A549 (cell line): ENCODE measurements at regions not wholly inside any gene's neighbourhood (a gene's known extent, or its start where the extent isn't known, plus 50 kb on each side); places are given as distances from the start of the nearest gene placed in this dataset.

ENCODE experiments used
- ATAC-seq, 2 experiments: fragments of 200-7000 bp in 1 of 2; fragments of >200 bp in 1 of 2; cut with Nextera tagmentation in 1 of 2; cut with Tn5 transposase in 1 of 2; 3 replicates each; pipeline versions ENCODE4 v1.8.0 to v1.9.1; 2018 to 2020; ENCODE audit warnings: mild to moderate bottlenecking in 1 of 2, moderate library complexity in 1 of 2
- CTCF ChIA-PET: fragments of 300-600 bp; sonication (Branson Sonifier 250); formaldehyde crosslinking; extraction: SDS; loops from one replicate; lab custom pipeline; 2021; ENCODE audit warnings: antibody characterized with exemption, inconsistent platforms; lab: Yijun Ruan, JAX
- POLR2A ChIA-PET: fragments of 350-600 bp; formaldehyde crosslinking; extraction: SDS; loops from one replicate; lab custom pipeline; 2021; ENCODE audit warnings: antibody characterized with exemption, inconsistent platforms; lab: Yijun Ruan, JAX
- DNase-seq, 2 experiments: peaks; one replicate each; pipeline versions ENCODE4 v3.0.0 to v3.0.0-alpha.2; 2011 to 2016; ENCODE audit warnings: low read depth in 1 of 2, low spot score in 1 of 2
- FAIRE-seq: peaks from 2 replicates; lab custom pipeline; 2011; peaks lifted over from hg19 to GRCh38; lab: Jason Lieb, UNC
- H3K27ac ChIP-seq, 2 experiments: fragments of >200 bp; sonication (Bioruptor Twin); formaldehyde crosslinking; 3 replicates each; pipeline ENCODE4 v1.5.1; 2016 to 2017
- H3K4me1 ChIP-seq: fragments of >200 bp; sonication (Bioruptor Twin); formaldehyde crosslinking; 3 replicates; pipeline ENCODE4 v1.6.1; 2016
- H3K4me2 ChIP-seq: fragments of >200 bp; sonication (Bioruptor Twin); formaldehyde crosslinking; 3 replicates; pipeline ENCODE4 v1.6.1; 2016
- H3K4me3 ChIP-seq: fragments of >200 bp; sonication (Bioruptor Twin); formaldehyde crosslinking; 3 replicates; pipeline ENCODE4 v1.5.1; 2016
- H3K9me3 ChIP-seq: fragments of >200 bp; sonication (Bioruptor Twin); formaldehyde crosslinking; 3 replicates; pipeline ENCODE4 v1.6.1; 2016
- CBX8 ChIP-seq: fragments of 200-600 bp; sonication (generic); IDR thresholded peaks from 2 replicates; pipeline ENCODE4 v1.6.1; 2016
- CEBPB ChIP-seq, 2 experiments: fragments of >200 bp in 1 of 2; sonication (Bioruptor Twin) in 1 of 2; formaldehyde crosslinking in 1 of 2; IDR thresholded peaks; 2 replicates each; pipeline ENCODE4 v1.6.1; 2012 to 2016
- CHD2 ChIP-seq: fragments of 150-350 bp; IDR thresholded peaks from 2 replicates; pipeline ENCODE4 v1.6.1; 2014; ENCODE audit warnings: low read length; ENCODE audit not compliant: partially characterized antibody
- CTCF ChIP-seq: fragments of >200 bp; sonication (Bioruptor Twin); formaldehyde crosslinking; IDR thresholded peaks from 3 replicates; pipeline ENCODE4 v1.5.1; 2016
- EHMT2 ChIP-seq: fragments of 200-600 bp; sonication (generic); IDR thresholded peaks from 2 replicates; pipeline ENCODE4 v1.6.1; 2016; ENCODE audit warnings: antibody characterized with exemption, low read depth, mild to moderate bottlenecking, moderate library complexity
- FOSL2 ChIP-seq, 2 experiments: fragments of 450-650 bp in 1 of 2; fragments of >200 bp in 1 of 2; sonication (Bioruptor Twin) in 1 of 2; formaldehyde crosslinking; IDR thresholded peaks; 2 replicates each; pipeline versions ENCODE4 v1.5.0 to v1.6.1; 2016 to 2020; ENCODE audit warnings: mild to moderate bottlenecking in 1 of 2, moderate library complexity in 1 of 2
- HDAC2 ChIP-seq: fragments of 200-600 bp; sonication (generic); IDR thresholded peaks from 2 replicates; pipeline ENCODE4 v1.6.1; 2016
- HEYL ChIP-seq: fragments of 250-450 bp; sonication (Bioruptor Pico); IDR thresholded peaks from 2 replicates; pipeline ENCODE4 v1.8.0; 2021; ENCODE audit warnings: mild to moderate bottlenecking, moderate library complexity
- KDM1A ChIP-seq: fragments of 200-600 bp; sonication (generic); IDR thresholded peaks from 2 replicates; pipeline ENCODE4 v1.6.1; 2016; ENCODE audit warnings: low read depth, mild to moderate bottlenecking
- KDM5A ChIP-seq: fragments of 200-600 bp; sonication (generic); IDR thresholded peaks from 2 replicates; pipeline ENCODE4 v1.6.1; 2016; ENCODE audit warnings: antibody characterized with exemption, mild to moderate bottlenecking
- MAFK ChIP-seq: fragments of 450-650 bp; IDR thresholded peaks from 2 replicates; pipeline ENCODE4 v1.6.1; 2014; ENCODE audit not compliant: partially characterized antibody
- MAX ChIP-seq: IDR thresholded peaks from 2 replicates; pipeline ENCODE4 v1.6.1; 2012
- MYC ChIP-seq: IDR thresholded peaks from 2 replicates; pipeline ENCODE4 v1.6.1; 2012; ENCODE audit warnings: mild to moderate bottlenecking, inconsistent platforms, low read length, improper control_type of control experiment, borderline replicate concordance
- NFE2L2 ChIP-seq: fragments of 150-350 bp; conservative IDR thresholded peaks from 2 replicates; pipeline ENCODE4 v1.6.1; 2014; ENCODE audit warnings: low read length
- POLR2A ChIP-seq: IDR thresholded peaks from 2 replicates; pipeline ENCODE4 v1.6.1; 2012; ENCODE audit warnings: mild to moderate bottlenecking, low read length
- POLR2AphosphoS2 ChIP-seq: conservative IDR thresholded peaks from 2 replicates; pipeline ENCODE4 v1.6.1; 2012; ENCODE audit warnings: low read length, improper control_type of control experiment, inconsistent platforms
- RAD21 ChIP-seq, 2 experiments: fragments of >200 bp in 1 of 2; sonication (Bioruptor Twin) in 1 of 2; formaldehyde crosslinking in 1 of 2; IDR thresholded peaks in 1 of 2; conservative IDR thresholded peaks in 1 of 2; 2 replicates in 1 of 2; 3 replicates in 1 of 2; pipeline ENCODE4 v1.6.1; 2012 to 2018; ENCODE audit warnings: inconsistent platforms in 1 of 2
- RCOR1 ChIP-seq: fragments of 150-350 bp; IDR thresholded peaks from 2 replicates; pipeline ENCODE4 v1.6.1; 2014; ENCODE audit warnings: antibody characterized with exemption, low read length, low read depth
- RFX5 ChIP-seq: fragments of 450-650 bp; IDR thresholded peaks from 2 replicates; pipeline ENCODE4 v1.7.1; 2014; ENCODE audit warnings: antibody characterized with exemption, mild to moderate bottlenecking, moderate library complexity
- RNF2 ChIP-seq: fragments of 200-600 bp; sonication (generic); IDR thresholded peaks from 2 replicates; pipeline ENCODE4 v1.6.1; 2016; ENCODE audit warnings: low read depth, mild to moderate bottlenecking, antibody characterized with exemption, moderate library complexity, borderline replicate concordance
- SMC3 ChIP-seq: fragments of >200 bp; sonication (Bioruptor Twin); formaldehyde crosslinking; IDR thresholded peaks from 3 replicates; pipeline ENCODE4 v1.6.1; 2018; ENCODE audit warnings: inconsistent platforms
- TFCP2L1 ChIP-seq: fragments of 250-450 bp; sonication (Bioruptor Pico); IDR thresholded peaks from 2 replicates; pipeline ENCODE4 v1.5.0; 2021; ENCODE audit warnings: mild to moderate bottlenecking
- USF2 ChIP-seq: fragments of 450-650 bp; IDR thresholded peaks from 2 replicates; pipeline ENCODE4 v1.6.1; 2014; ENCODE audit warnings: antibody characterized with exemption
- ZC3H11A ChIP-seq: fragments of 450-650 bp; IDR thresholded peaks from 2 replicates; pipeline ENCODE4 v1.6.1; 2014; ENCODE audit warnings: antibody characterized with exemption, mild to moderate bottlenecking
- ZNF302 ChIP-seq: fragments of 250-450 bp; sonication (Bioruptor Pico); IDR thresholded peaks from 2 replicates; pipeline ENCODE4 v1.9.0; 2021; ENCODE audit warnings: inconsistent platforms, mild to moderate bottlenecking, moderate library complexity
- ZSCAN20 ChIP-seq: fragments of 250-450 bp; sonication (Bioruptor Pico); IDR thresholded peaks from 2 replicates; pipeline ENCODE4 v1.8.0; 2022; ENCODE audit warnings: mild to moderate bottlenecking, moderate library complexity
- WGBS: methylation state at CpG from one replicate; pipeline ENCODE4 v1.1.6; 2017; ENCODE audit errors: missing lambda C conversion rate; 5-methylcytosine and 5-hydroxymethylcytosine counted together
- TF ChIP-seq, protein P1 (sequence below): fragments of 250-450 bp; sonication (Bioruptor Pico); IDR thresholded peaks from 2 replicates; pipeline ENCODE4 v1.5.0; 2021; ENCODE audit warnings: mild to moderate bottlenecking, moderate library complexity, borderline replicate concordance
- TF ChIP-seq, protein P2 (sequence below): fragments of >200 bp; sonication (Bioruptor Twin); formaldehyde crosslinking; IDR thresholded peaks from 3 replicates; pipeline ENCODE4 v1.6.1; 2016

DNA sequence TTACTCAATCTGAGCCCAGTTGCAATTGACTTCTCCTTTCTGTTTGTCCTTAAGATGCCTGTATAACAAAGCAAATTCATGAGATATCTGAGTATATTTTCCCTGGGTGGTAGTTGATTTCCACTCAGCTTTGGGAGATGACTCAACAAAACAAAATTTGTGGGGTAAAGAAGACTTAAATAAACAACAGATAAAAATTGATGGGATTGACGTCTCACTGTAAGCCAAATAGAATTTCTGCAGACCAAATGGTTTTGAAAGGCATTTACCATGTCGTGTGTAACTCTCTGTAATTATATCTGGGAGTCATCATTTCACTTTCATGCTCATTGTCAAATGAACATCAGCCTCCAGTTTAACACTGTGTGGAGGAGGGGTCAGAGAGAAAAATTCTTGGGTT is 255.4 kb upstream of the MYO3A start (continued):
- no peak for TF ChIP-seq USF2
- no peak for TF ChIP-seq FOSL2 (IDR thresholded peaks at IDR 0.05)
- no peak for TF ChIP-seq FOSL2 (CRISPR knock-in tag; IDR thresholded peaks at IDR 0.05)
- TF ChIP-seq RAD21 (conservative IDR thresholded peaks at IDR 0.05 in 1 of 2, IDR thresholded peaks at IDR 0.05 in 1 of 2) = no peak
- TF ChIP-seq, all 56 proteins: peak for 0

DNA sequence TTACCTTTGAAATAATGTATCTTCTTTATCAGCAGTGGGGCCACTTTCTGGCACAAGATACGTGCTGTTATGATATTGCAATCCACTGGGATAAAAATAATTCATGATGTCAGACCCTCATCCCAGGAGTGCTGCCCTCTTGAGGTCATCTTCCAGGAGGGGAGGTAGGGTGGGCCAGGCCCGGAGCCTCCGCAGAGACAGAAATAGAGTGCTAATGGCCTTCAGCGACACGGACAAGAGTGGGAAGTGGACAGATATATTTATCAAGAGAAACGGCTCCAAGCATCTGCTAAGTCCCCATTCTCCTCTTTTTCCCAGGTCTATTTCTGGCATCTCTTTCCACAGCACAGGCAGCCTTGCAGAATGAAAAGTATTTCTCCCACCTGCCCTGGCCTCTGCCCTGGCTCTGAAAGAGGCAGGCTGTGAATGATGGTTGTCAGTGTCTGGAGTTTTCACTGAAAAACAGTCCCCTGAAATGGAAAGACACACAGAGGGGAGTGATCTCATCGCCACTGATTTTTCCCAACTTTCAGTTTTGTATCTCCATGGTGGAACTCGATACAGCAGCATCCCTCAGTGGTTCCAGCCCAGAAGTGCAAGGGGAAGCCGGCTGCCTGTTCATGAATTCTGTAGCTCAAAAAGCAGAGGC is 251.7 kb upstream of the MYO3A start:
- 23% methylated on average over 9 of the region's 9 CpGs for WGBS
- TF ChIP-seq KDM1A (no peak), RNF2 (no peak), SMC3 (peak; percentile 32; the same call in 1 of the 3 replicates), ZC3H11A (no peak), POLR2AphosphoS2 (no peak), CTCF (peak; percentile 34), RAD21 (conservative IDR thresholded peaks at IDR 0.05 in 1 of 2, IDR thresholded peaks at IDR 0.05 in 1 of 2) (peak; percentile 64 to 66), MAFK (no peak), RCOR1 (no peak), KDM5A (no peak), MAX (no peak), CEBPB (IDR thresholded peaks at IDR 0.05) (0 out of 4 replicates have a peak, but pooled peaks of 1 of the 2 experiments have one; percentile 7), CHD2 (no peak), NFE2L2 (no peak), ZSCAN20 (CRISPR knock-in tag) (no peak), HDAC2 (no peak), HEYL (CRISPR knock-in tag) (no peak), EHMT2 (no peak), POLR2A (no peak), MYC (no peak), RFX5 (no peak), ZNF302 (CRISPR knock-in tag) (no peak), TFCP2L1 (CRISPR knock-in tag) (no peak), CBX8 (no peak)
- TF ChIP-seq, protein P1, sequence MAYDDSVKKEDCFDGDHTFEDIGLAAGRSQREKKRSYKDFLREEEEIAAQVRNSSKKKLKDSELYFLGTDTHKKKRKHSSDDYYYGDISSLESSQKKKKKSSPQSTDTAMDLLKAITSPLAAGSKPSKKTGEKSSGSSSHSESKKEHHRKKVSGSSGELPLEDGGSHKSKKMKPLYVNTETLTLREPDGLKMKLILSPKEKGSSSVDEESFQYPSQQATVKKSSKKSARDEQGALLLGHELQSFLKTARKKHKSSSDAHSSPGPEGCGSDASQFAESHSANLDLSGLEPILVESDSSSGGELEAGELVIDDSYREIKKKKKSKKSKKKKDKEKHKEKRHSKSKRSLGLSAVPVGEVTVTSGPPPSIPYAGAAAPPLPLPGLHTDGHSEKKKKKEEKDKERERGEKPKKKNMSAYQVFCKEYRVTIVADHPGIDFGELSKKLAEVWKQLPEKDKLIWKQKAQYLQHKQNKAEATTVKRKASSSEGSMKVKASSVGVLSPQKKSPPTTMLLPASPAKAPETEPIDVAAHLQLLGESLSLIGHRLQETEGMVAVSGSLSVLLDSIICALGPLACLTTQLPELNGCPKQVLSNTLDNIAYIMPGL = no peak
- TF ChIP-seq, protein P2, sequence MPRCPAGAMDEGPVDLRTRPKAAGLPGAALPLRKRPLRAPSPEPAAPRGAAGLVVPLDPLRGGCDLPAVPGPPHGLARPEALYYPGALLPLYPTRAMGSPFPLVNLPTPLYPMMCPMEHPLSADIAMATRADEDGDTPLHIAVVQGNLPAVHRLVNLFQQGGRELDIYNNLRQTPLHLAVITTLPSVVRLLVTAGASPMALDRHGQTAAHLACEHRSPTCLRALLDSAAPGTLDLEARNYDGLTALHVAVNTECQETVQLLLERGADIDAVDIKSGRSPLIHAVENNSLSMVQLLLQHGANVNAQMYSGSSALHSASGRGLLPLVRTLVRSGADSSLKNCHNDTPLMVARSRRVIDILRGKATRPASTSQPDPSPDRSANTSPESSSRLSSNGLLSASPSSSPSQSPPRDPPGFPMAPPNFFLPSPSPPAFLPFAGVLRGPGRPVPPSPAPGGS = no peak
- FAIRE-seq (no peak), DNase-seq (peak; percentile 21 to 23), ATAC-seq (peak; percentile 89 to 90)
- ChIA-PET POLR2A (no interaction called here), CTCF (interaction anchor here (0.6 to 4.0 kb wide), 13 partner anchors 9 to 745 kb away, joined by 3 to 19 read pairs (median 4); no protein-coding TSS in a partner anchor)
- Histone ChIP-seq H3K4me1 (no peaks in the 10 kb centered on the region), H3K27ac (0 out of 6 replicates have a peak overlapping the region, but pooled peaks of 1 of the 2 experiments have one; percentile 16), H3K9me3 (no peaks in the 10 kb centered on the region), H3K4me2 (peak overlapping the region; percentile 61), H3K4me3 (0 out of 3 replicates have a peak overlapping the region, but pooled peaks have one; percentile 18)
